HG02981 (cell line): ENCODE measurements at regions not wholly inside any gene's neighbourhood (a gene's known extent, or its start where the extent isn't known, plus 50 kb on each side); places are given as distances from the start of the nearest gene placed in this dataset.
"Not testable (repeated sequence)": the region's sequence is repeated elsewhere in the genome, so short reads cannot be mapped to it uniquely, and the experiment has no call there.

Experiments
- ATAC-seq: cut with Tn5 transposase; IDR thresholded peaks from one replicate; pipeline ENCODE4 v1.9.1; 2021; ENCODE audit warnings: mild to moderate bottlenecking, moderate library complexity; ENCODE audit not compliant: unreplicated experiment

DNA sequence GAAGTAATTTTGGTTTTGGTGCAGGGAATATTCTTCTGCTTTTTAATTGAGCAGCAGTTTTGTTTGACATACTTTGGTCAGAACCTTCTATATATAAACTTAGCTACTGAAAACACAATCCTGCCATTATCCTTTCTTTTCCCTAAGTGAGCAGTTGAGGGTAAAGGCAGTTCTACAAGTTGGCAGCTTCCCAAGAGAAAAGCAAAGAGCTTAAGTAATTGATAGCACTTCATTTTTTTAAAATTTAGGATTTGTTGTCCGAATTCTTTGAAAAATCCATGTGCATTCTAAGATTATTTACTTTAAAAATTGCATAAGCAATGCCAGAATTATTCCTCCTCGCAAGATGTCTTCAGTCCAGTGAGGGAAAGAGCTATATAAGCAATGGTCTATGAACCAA is 1394.1 kb downstream of the FAM181B start:
- ATAC-seq: no peak

DNA sequence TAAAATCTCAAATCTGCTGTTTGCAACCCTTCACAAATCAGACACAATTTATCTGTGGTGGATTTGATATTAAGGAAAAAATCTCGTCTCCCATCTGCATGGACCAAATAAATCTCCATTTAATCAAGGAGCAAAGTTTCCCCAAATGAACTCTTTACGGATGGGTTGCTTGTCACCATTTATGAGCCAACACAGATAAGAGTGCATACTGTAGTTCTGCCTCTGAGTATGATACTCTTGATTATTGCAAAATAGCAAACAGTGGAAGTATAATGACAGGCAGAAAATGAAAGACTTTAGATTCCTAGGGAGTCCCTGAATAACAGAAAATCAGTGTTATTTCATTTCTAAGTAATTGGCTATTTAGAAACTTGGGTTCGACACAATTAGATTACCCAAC is 1395.9 kb downstream of the FAM181B start:
- ATAC-seq: no peak

GRCh38 chr11:81332276-81332675 is 1401.4 kb downstream of the FAM181B start:
- no peak for ATAC-seq

DNA sequence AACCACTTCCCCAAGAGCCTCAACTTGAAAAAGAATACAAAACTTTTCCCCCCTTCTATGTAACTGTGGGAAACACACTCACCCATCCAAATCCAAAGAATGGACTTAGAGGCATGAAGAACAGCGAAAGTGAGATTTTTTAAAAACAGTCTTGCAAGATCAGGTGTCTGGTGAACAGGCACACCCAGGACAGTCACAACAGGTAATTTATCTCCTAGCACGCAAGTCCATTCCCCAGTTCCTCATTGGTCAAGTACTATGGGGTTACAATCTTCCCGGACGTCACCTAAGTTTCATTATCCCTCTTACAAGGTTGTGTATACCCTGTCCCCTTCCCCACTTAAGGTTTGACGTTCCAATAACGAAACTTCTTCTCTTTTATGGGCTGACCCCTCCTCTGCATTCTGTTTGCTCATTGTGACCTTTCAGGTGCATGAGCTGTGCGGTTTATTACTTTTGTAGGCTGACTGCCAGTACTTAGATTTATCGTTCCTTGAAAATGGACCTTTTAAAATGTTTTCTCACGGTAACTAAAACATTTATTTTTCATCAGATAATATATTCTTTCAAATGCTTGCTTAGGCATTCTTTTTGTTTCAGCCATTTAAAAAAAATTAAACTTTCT is 1401.9 kb downstream of the FAM181B start:
- ATAC-seq: no peak

- no peak for ATAC-seq
These were observed 1402.6 kb downstream of the FAM181B start for GRCh38 chr11:81331088-81331487.

GRCh38 chr11:81303038-81303664 is 1430.5 kb downstream of the FAM181B start:
- ATAC-seq: no peak

DNA sequence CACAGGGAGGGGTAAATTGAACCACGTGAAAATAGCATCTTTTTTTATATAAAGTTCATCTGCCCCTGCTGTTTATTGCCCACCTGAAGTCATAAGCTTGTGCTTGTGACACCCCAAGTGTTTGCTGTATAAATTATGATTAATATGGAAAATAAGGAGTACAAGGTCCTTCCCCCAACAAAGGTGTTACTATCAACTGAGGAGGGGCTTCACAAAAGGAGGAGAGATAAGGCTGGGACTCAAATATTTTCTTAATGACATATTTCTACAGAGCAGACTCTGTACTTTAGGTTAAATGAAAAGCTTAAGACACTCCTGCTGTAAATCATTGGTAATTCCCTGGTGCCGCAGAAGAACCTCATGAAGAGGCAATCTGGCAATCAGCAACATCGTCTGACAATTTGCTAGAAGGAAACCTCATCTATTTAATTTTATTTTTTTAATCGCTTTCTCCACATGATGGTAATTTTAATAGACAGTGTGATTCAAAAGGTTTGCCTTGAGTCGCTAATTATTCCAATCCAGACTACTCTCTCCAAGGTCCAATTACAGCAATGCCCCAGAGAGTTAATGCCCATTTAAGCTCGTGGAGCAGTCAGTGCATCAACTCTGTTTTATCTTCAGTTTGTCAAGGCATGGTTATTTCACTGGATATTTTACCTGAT is 1432.4 kb downstream of the FAM181B start:
- ATAC-seq: no peak

DNA sequence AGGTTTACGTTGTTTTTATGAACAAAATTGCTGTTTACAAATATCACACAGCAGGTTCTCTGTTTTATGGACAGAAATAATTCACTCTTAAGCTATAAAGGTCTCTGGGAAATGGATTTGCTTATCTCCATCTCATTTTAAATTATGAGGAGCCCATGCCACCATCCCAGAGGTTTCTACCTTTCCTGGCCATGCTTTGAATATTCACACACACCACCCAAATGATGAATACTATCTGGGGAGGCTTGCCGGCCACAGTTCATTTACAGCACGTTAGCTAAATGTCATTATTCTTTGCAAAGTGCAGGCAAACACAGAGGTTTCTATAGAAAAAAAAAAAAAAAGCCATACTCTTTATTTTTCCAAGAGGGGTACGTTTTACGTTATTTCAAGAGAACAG is 1446.7 kb downstream of the FAM181B start:
- ATAC-seq: no peak

DNA sequence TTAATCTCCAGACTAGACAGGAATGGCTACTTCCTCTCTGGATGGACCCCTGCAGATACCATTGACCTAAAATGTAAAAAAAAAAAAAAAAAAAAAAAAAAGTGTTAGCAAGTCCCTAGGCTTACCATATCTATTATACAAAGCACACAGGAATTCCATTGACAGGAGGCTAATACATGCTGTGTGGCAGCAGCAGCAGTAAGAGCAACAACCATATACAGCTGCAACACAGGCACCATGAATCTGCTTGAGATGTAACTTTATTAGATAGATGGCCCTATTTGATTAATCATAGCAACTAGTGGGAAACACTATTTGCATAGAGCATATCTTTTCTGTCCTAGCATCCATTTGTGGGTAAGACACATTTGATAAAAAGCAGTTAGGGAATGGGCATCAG is 1447.1 kb downstream of the FAM181B start:
- ATAC-seq: no peak

- ATAC-seq: not testable (repeated sequence)
These were observed 1453.4 kb downstream of the FAM181B start for GRCh38 chr11:81280228-81280627.

DNA sequence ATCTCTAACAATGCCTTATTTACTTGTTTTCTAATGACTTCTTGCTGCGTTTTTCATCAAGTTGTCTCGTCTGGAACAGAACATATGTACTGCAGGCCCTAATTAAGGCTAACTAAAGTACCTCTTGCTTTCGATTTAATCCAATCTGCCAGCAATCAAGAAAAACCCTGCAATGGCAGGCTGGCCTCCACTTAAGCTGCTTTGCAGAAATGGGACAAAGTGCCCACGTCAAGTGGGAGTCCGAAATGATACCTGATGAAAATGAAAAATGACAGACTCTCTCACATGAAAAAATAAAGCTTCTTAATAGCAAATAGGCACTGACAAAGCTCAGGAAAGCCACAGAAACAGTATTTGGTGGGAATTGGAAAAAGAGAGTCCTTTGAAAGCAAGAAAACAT is 1454.7 kb downstream of the FAM181B start:
- no peak for ATAC-seq

DNA sequence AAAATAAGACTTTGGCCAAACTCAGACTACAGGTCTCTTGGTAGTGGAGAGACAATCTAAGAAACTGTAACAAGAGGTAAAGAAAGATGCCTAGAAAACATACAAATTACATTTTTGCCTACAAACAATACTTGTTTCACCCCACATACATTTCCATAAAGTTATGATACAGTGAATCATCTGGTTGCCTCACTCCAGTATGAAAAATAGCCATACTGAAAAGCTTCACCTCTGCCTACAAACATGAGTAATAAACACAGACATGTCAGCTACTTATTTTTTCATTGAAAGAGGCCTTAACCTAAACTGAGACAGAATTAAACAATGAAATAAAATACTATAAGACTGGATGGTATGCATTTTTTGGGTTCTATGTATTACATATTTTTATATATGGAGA is 1463.0 kb downstream of the FAM181B start:
- ATAC-seq: no peak

DNA sequence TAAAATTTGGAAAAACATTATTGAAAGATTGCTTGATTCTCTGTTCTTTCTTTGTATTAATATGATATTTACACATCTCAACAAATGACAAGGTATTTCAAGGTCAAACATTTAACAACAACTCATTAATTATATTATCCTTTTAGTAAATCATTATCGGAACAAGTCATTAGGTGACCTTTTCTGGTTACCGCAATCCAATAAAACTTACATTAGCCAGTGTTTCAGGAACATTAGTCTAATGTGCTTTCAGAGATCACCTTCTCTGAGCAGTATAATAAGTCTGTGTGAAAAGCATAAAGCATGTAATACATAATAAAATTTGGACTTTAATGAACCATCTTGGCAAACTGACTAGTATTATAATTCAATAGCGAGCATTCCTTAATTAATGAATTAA is 1466.4 kb downstream of the FAM181B start:
- ATAC-seq: no peak

- no peak for ATAC-seq
These were observed 1474.2 kb downstream of the FAM181B start for GRCh38 chr11:81259471-81259870.

DNA sequence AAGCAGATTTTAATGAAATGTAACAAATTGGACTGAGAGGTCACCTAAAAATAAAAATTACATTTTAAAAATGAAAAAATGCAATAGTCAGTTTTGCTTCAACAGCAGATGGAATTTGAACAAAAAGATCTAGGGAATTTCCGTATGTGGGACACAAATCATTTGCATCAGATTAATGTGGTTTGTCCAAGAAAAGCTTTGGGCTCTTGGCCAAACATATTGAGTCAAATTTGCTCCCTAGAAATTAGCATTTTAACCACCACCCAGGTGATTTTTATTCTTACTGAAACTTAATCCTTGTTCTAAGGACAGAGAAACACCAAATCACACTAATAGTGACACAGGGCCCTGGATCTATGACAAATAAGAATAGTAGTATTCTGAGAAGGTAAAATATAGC is 1477.8 kb downstream of the FAM181B start:
- no peak for ATAC-seq

DNA sequence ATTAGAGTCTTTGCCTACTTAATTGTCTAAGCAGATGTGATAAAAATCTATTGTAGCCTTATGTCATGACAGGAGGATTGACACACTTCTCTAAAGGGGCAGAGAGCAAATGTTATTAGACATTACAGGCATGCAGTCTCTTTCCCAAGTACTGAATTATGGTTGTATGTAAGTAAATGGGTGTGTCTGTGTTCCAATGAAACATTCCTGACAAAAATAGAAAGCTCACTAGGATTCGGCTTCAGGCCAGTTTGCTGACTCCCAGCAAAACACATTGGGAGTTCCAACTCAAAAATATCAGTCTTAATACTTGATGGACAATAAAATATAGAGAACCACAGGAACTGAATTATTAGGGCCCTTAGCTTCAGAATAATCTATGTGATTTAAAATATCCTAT is 1480.4 kb downstream of the FAM181B start:
- ATAC-seq: no peak

DNA sequence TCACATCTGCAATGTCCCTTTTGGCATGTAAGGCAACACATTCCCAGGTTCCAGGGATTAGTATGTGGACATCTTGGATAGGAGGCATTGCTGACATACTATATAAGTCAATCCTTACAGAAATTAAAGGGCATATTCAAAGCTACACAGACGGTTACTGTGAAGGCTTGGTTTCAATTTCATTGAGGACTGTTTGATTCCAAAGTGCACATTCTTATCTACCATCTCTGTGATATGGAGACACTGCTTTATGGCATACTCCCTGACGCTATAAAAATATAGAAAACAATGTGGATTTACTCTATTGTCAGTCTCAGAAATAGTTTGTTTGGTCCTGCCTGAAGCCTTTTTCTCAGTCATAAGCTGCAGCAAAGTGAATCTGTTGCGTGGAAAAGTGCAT is 1486.7 kb downstream of the FAM181B start:
- no peak for ATAC-seq

- no peak for ATAC-seq
These were observed 1487.9 kb downstream of the FAM181B start for GRCh38 chr11:81245791-81246190.

DNA sequence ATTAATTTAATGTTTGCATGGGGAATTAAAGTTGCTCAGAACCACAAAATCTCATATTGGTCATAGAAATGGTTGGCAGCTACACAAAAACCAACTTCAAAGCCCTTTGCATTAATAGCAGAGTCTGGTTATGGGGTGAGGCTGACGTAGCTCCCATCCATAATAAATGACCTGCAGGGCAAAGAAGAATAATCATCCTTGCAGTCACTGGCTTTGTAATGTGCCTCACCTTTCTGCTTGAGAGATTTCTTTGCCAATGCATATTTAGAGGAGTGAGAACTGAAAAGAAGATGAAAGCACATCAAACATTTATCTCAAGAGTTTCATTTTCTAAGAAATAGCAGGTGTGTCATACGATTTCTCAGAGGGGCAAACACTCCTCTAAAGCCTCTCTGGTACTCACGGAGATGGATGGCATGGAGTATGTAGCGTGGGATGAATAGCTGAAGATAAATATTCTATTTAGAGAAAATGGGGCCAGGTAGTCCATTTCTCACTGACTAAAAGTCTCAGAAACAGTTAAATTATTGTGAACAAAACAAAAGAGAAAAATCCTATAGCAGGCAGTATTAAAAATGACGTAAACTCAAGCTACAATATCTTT is 1491.9 kb downstream of the FAM181B start:
- no peak for ATAC-seq

- peak; percentile 66 for ATAC-seq
These were observed 1496.5 kb downstream of the FAM181B start for GRCh38 chr11:81237139-81237538.

- ATAC-seq: not testable (repeated sequence)
These were observed 1506.3 kb downstream of the FAM181B start for GRCh38 chr11:81227409-81227808.

DNA sequence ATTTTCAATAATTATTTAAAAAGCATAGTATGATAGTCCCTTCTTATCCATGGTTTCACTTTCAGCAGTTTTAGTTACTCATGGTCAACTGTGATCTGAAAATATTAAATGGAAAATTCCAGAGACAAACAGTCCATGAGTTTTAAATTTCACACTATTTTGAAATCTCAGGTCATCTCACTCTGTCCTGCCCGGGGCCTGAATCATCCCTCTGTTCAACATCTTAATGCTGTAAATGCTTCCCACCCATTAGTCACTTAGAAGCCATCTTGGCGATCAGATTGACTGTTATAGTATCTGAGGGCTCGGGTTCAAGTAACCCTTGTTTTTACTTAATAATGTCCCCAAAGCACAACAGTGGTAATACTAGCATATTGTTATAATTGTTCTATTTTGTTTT is 1509.3 kb downstream of the FAM181B start:
- ATAC-seq: no peak
